BLaER1 treated with 17β-estradiol and CSF1 and Interleukin-3, amounts not matched to agents 10 nM and 100 nM (cell line): ENCODE measurements at regions not wholly inside any gene's neighbourhood (a gene's known extent, or its start where the extent isn't known, plus 50 kb on each side); places are given as distances from the start of the nearest gene placed in this dataset.
"Not testable (repeated sequence)": the region's sequence is repeated elsewhere in the genome, so short reads cannot be mapped to it uniquely, and the experiment has no call there.

ENCODE experiments used
- H3K27ac ChIP-seq, 11 experiments: shearing (Covaris generic); formaldehyde crosslinking; 2 replicates each; pipeline ENCODE4 v1.8.1; 2022
- H3K27me3 ChIP-seq, 11 experiments: shearing (Covaris generic); formaldehyde crosslinking; 2 replicates each; pipeline ENCODE4 v1.8.1; 2022
- H3K36me3 ChIP-seq, 11 experiments: shearing (Covaris generic); formaldehyde crosslinking; 2 replicates each; pipeline ENCODE4 v1.8.1; 2022
- H3K4me1 ChIP-seq, 10 experiments: shearing (Covaris generic); formaldehyde crosslinking; 2 replicates each; pipeline ENCODE4 v1.8.1; 2022
- H3K4me2 ChIP-seq, 11 experiments: shearing (Covaris generic); formaldehyde crosslinking; 2 replicates each; pipeline ENCODE4 v1.8.1; 2022
- H3K4me3 ChIP-seq, 10 experiments: shearing (Covaris generic); formaldehyde crosslinking; 2 replicates each; pipeline ENCODE4 v1.8.1; 2022
- H3K9ac ChIP-seq, 11 experiments: shearing (Covaris generic); formaldehyde crosslinking; 2 replicates each; pipeline ENCODE4 v1.8.1; 2022
- H3K9me3 ChIP-seq, 11 experiments: shearing (Covaris generic); formaldehyde crosslinking; replicated peaks in 1 of 11; 2 replicates each; pipeline ENCODE4 v1.8.1; 2022
- H4K20me1 ChIP-seq, 11 experiments: shearing (Covaris generic); formaldehyde crosslinking; 2 replicates each; pipeline ENCODE4 v1.8.1; 2022
- Cebpa-rat ChIP-seq, 11 experiments: shearing (Covaris generic); IDR thresholded peaks; 2 replicates each; pipeline ENCODE4 v1.8.1; 2022

DNA sequence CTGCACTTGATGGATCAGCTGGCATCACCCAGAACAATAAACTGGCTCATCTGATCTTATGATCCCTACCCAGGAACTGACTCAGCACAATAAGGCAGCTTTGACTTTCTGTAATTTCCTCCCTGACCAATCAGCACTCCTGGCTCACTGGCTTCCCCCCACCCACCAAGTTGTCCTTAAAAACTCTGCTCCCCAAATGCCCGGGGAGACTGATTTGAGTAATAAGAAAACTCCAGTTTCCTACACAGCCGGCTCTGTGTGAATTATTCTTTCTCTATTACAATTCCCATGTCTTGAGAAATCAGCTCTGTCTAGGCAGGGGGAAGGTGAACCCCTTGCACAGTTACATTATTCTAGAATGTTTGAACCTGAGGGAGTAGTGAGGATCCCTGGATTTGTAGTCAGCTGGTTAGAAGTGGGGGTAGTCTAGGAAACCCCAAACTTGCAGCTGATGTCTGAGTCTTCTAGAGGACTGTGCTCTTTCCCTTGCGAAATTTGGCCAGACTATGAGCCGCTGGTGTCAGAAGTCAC lies 111.7 kb upstream of the NEK6 start:
- TF ChIP-seq Cebpa-rat (IDR thresholded peaks at IDR 0.05): no peak
- H3K9me3 ChIP-seq: peaks cover 0 to 20% (median 0%) of the 10 kb centered on the region in 11 experiments; a peak in 8 of 22 replicates
- H3K27ac ChIP-seq: no peak overlapping the region
- no peak overlapping the region for H3K4me3 ChIP-seq
- no peaks in the 10 kb centered on the region for H4K20me1 ChIP-seq
- no peaks in the 10 kb centered on the region for H3K27me3 ChIP-seq
- H3K36me3 ChIP-seq: no peaks in the 10 kb centered on the region
- peaks cover 7 to 19% (median 10%) of the 10 kb centered on the region in 10 experiments; a peak in 17 of 20 replicates for H3K4me1 ChIP-seq
- H3K9ac ChIP-seq: no peak overlapping the region
- H3K4me2 ChIP-seq: peak overlapping the region in 7 of 11 experiments; percentile 2 to 57 (median 46); a peak in 11 of 22 replicates

DNA sequence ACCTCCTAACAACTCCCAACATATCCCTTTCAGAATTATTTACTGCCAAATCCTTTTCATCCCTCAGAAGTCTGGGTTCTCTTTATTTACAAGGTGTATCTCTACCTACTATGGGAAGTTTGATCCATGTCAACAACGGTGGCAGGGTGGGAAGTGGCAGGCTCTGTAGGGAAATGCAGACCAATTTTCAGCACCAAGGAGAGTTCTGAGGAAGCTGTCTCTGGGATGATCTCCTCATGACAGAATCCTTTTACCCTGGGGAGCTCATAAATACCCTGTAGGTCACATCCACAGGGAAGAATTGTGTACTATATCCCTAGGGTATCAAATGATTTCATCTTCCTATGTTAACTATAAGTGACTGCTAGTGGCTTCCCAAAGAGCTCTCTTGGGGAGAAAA lies 107.8 kb upstream of the NEK6 start:
- Histone ChIP-seq H3K36me3 (no peaks in the 10 kb centered on the region), H3K9ac (no peak overlapping the region)
- no peak for TF ChIP-seq Cebpa-rat (IDR thresholded peaks at IDR 0.05)

DNA sequence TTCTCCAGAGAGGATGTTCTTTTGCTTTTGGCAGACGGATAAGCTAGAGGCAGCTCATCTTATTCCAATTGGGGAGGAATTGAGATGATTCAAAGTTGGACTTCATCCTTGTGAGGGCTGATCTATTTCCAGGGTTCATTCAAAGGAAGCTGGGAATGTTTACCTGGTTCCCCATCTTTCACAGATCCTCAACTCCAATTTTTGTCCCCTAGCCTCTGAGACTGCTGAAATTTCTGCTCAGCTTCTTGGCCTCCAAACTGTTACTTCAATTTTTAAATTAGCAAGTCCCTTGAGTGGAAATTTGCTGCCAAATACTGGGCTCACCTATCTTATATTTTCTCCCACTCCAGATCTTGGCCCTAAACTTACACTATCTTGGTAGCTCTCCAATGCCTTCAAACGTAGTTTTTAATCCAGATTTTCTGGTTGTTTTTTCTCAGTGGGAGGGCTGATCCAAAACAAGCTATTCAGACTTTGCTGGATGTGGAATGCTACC lies 93.9 kb upstream of the NEK6 start:
- H3K9me3 ChIP-seq: peaks cover 15 to 25% (median 20%) of the 10 kb centered on the region in 11 experiments
- no peak for TF ChIP-seq Cebpa-rat (IDR thresholded peaks at IDR 0.05)
- no peaks in the 10 kb centered on the region for H3K36me3 ChIP-seq
- H4K20me1 ChIP-seq: no peaks in the 10 kb centered on the region
- H3K4me3 ChIP-seq: no peak overlapping the region
- 0 out of 22 replicates have a peak overlapping the region, but pooled peaks of 1 of the 11 experiments have one; percentile 1 for H3K4me2 ChIP-seq
- H3K27me3 ChIP-seq: no peaks in the 10 kb centered on the region
- peaks cover 0 to 12% (median 0%) of the 10 kb centered on the region in 10 experiments; a peak in 1 of 20 replicates for H3K4me1 ChIP-seq
- no peak overlapping the region for H3K9ac ChIP-seq
- H3K27ac ChIP-seq: no peak overlapping the region

More for the DNA sequence above, 107.8 kb upstream of the NEK6 start:
- Histone ChIP-seq H3K4me3 (no peak overlapping the region), H3K9me3 (peaks cover 0 to 20% (median 0%) of the 10 kb centered on the region in 11 experiments; a peak in 11 of 22 replicates), H3K4me2 (no peak overlapping the region), H3K27ac (no peak overlapping the region), H4K20me1 (no peaks in the 10 kb centered on the region), H3K27me3 (no peaks in the 10 kb centered on the region), H3K4me1 (peaks cover 7 to 19% (median 10%) of the 10 kb centered on the region in 10 experiments; a peak in 17 of 20 replicates)

DNA sequence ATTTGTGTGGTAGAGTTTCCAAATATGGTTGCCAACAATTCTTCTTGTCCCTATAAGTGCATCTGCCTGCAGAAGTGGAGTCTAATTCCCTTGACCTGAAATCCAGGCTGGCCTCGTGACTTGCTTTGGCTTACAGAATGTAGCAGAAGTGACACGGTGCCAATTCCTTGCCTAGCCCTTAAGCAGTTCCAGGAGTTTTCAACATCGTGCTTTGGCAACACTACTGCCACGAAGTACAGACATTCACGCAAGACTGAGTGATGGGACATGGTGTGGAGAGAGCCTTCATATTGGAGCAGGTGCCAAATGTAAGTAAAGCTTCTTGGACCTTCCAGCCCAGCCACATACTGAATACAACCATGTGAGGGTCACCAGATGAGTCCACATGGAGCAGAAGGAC lies 92.9 kb upstream of the NEK6 start:
- no peak overlapping the region for H3K4me3 ChIP-seq
- no peaks in the 10 kb centered on the region for H3K36me3 ChIP-seq
- no peaks in the 10 kb centered on the region for H3K27me3 ChIP-seq
- no peak overlapping the region for H3K27ac ChIP-seq
- H3K4me1 ChIP-seq: peaks cover 0 to 12% (median 0%) of the 10 kb centered on the region in 10 experiments; a peak in 1 of 20 replicates
- peaks cover 15 to 29% (median 21%) of the 10 kb centered on the region in 11 experiments for H3K9me3 ChIP-seq
- no peak overlapping the region for H3K4me2 ChIP-seq
- no peak for TF ChIP-seq Cebpa-rat (IDR thresholded peaks at IDR 0.05)
- H4K20me1 ChIP-seq: no peaks in the 10 kb centered on the region
- no peak overlapping the region for H3K9ac ChIP-seq

DNA sequence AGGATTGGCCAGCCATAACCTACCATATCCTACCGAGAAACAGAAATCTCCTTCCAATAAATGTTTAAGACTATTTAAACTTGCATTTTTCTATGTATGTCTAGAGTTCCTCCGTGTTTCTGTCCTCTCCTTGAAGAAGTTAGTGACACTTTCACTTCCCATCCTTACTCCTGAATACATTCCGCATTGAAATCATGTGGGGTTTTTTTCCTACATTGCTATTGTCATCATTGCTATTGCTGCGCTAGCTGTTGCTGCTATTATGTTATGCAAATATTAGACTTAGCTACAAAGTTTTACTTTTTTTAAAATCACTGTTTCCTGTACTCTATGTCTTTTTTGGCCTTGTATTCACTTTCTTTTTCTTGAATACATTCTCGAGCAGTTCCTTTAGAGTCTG lies 83.3 kb upstream of the NEK6 start:
- no peak overlapping the region; a peak in 1 of 22 replicates for H3K27ac ChIP-seq
- no peak overlapping the region for H3K4me3 ChIP-seq
- no peaks in the 10 kb centered on the region; a peak in 1 of 22 replicates for H3K36me3 ChIP-seq
- H3K4me1 ChIP-seq: peaks cover 37 to 55% (median 42%) of the 10 kb centered on the region in 10 experiments
- H3K9ac ChIP-seq: no peak overlapping the region; a peak in 1 of 22 replicates
- H4K20me1 ChIP-seq: no peaks in the 10 kb centered on the region
- 0 out of 22 replicates have a peak, but pooled peaks cover 0 to 4% (median 0%) of the 10 kb centered on the region in 11 experiments for H3K27me3 ChIP-seq
- peaks cover 0 to 69% (median 49%) of the 10 kb centered on the region in 11 experiments; a peak in 19 of 22 replicates for H3K9me3 ChIP-seq
- no peak for TF ChIP-seq Cebpa-rat (IDR thresholded peaks at IDR 0.05)
- peak overlapping the region in 9 of 11 experiments; percentile 11 to 76 (median 20); a peak in 9 of 22 replicates for H3K4me2 ChIP-seq

DNA sequence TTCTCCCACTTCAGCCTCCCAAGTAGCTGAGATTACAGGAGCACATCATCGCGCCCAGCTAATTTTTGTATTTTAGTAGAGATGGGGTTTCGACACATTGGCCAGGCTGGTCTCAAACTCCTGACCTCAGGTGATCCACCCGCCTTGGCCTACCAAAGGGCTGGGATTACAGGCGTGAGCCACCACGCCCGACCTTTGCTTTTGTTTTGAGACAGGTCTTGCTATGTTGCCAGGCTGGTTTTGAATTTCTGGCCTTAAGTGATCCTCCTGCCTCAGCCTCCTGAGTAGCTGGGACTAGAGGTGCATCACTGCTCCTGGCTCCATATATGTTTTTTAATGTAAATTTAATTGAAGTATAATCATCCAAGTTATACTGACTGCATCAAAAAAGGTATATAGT lies 80.2 kb upstream of the NEK6 start:
- not testable (repeated sequence) for H3K27ac ChIP-seq, H3K9ac ChIP-seq, H3K27me3 ChIP-seq, H3K4me2 ChIP-seq, H3K4me3 ChIP-seq, H4K20me1 ChIP-seq, H3K36me3 ChIP-seq
- Histone ChIP-seq H3K9me3 (peaks cover 0 to 50% (median 30%) of the 10 kb centered on the region in 11 experiments; a peak in 18 of 22 replicates), H3K4me1 (peaks cover 25 to 43% (median 33%) of the 10 kb centered on the region in 10 experiments)

DNA sequence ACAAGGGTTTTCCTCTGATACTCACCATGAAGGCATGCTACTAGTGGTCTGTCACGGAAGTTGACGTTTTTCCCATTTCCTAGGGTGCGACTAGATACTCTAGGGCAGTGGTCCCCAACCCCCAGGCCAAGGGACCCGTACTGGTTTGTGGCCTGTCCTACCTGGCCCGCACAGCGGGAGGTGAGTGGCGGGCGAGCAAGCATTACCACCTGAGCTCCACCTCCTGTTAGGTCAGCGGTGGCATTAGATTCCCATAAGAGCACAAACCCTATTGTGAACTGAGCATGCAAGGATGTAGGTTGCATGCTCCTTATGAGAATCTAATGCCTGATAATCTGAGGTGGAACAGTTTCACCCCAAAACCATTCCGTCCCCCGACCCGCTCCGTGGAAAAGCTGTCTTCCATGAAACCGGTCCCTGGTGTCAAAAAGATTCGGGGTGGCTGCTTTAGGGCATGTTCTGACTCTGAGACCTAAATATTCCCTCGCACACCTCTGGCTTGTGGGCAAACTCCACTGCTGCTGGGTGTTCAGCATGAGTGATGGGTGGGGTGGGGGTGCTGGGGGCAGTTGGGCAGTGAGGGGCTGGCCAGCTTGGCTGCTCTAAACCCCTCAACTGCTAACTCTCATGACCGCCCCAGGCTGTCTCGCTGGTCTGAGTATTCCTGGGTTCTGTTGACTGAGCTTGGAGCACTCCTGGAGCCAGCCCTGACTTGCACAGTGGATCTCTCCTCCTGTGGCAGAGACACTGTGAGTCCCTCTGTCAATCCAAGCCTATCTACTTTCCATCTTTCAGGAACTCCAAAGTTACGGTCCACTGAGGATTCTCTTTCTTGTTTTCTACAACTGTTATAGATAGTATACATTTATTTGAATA lies 78.3 kb upstream of the NEK6 start:
- Histone ChIP-seq H3K4me1 (peaks cover 7 to 25% (median 15%) of the 10 kb centered on the region in 10 experiments), H3K36me3 (no peaks in the 10 kb centered on the region), H3K27ac (no peak overlapping the region), H3K4me3 (no peak overlapping the region), H3K27me3 (0 out of 22 replicates have a peak, but pooled peaks cover 0 to 4% (median 0%) of the 10 kb centered on the region in 11 experiments), H3K9ac (no peak overlapping the region), H4K20me1 (no peaks in the 10 kb centered on the region), H3K4me2 (peak overlapping the region in 9 of 11 experiments; percentile 21 to 61 (median 37); a peak in 15 of 22 replicates), H3K9me3 (peaks cover 6 to 31% (median 16%) of the 10 kb centered on the region in 11 experiments; a peak in 16 of 22 replicates)
- no peak for TF ChIP-seq Cebpa-rat (IDR thresholded peaks at IDR 0.05)

DNA sequence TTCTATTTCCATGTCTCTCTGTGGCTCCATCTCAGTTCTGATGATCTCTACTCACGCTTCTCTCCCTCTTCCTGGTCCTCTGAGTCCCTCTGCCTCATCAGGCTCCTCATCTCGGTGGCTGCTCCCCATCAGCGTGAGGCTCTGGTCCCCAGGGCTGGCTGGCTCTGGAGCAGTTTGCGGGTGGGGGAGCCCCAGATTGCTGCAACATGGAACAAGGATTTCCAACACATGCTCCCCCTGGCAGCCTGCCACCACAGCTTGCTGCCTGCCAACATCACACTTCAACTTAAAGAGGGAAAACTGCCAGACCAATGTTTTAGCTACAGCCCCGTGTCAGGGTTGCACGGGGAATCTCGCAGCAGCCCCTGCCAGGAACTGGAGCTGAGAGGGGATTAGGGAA lies 77.2 kb upstream of the NEK6 start:
- Histone ChIP-seq H3K27me3 (0 out of 22 replicates have a peak, but pooled peaks cover 0 to 4% (median 0%) of the 10 kb centered on the region in 11 experiments), H3K36me3 (no peaks in the 10 kb centered on the region), H3K4me3 (no peak overlapping the region), H4K20me1 (no peaks in the 10 kb centered on the region), H3K9me3 (peaks cover 6 to 24% (median 15%) of the 10 kb centered on the region in 11 experiments; a peak in 16 of 22 replicates), H3K4me1 (peaks cover 0 to 22% (median 13%) of the 10 kb centered on the region in 10 experiments; a peak in 14 of 20 replicates), H3K27ac (no peak overlapping the region), H3K4me2 (peak overlapping the region in 8 of 11 experiments; percentile 3 to 46 (median 30); a peak in 11 of 22 replicates), H3K9ac (no peak overlapping the region)
- no peak for TF ChIP-seq Cebpa-rat (IDR thresholded peaks at IDR 0.05)

DNA sequence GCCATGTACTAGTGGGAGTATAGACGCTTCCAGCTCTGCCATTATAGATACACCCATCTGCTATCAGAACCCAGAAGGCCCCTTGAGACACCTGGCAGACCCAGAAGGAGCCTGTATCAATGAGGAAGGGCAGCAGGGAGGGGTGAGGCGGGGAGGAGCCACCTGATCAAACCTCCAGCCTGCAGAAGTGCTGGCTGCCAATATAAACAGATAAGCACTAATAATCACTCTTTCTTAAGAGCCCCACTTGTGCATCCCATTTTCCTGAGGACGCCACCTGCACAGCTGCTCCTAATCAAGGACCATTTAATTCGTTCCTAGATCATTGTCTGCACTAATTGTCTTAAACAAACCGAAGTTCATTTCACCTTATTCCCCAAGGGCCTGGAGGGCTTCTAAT lies 75.0 kb upstream of the NEK6 start:
- no peaks in the 10 kb centered on the region for H4K20me1 ChIP-seq
- TF ChIP-seq Cebpa-rat (IDR thresholded peaks at IDR 0.05): no peak
- no peak overlapping the region for H3K9ac ChIP-seq
- peaks cover 0 to 10% (median 2%) of the 10 kb centered on the region in 11 experiments; a peak in 13 of 22 replicates for H3K9me3 ChIP-seq
- H3K36me3 ChIP-seq: no peaks in the 10 kb centered on the region
- no peak overlapping the region for H3K4me3 ChIP-seq
- H3K4me2 ChIP-seq: no peak overlapping the region
- 0 out of 22 replicates have a peak, but pooled peaks cover 0 to 4% (median 0%) of the 10 kb centered on the region in 11 experiments for H3K27me3 ChIP-seq
- peaks cover 0 to 22% (median 13%) of the 10 kb centered on the region in 10 experiments; a peak in 14 of 20 replicates for H3K4me1 ChIP-seq
- no peak overlapping the region for H3K27ac ChIP-seq
